Right renal pelvis (tissue), 4 donors: ENCODE measurements at regions not wholly inside any gene's neighbourhood (a gene's known extent, or its start where the extent isn't known, plus 50 kb on each side); places are given as distances from the start of the nearest gene placed in this dataset.
"Not testable (repeated sequence)": the region's sequence is repeated elsewhere in the genome, so short reads cannot be mapped to it uniquely, and the experiment has no call there.

Source experiments
- DNase-seq, 4 donors: peaks; one replicate each; pipeline ENCODE4 v3.0.0-alpha.2; 2013; ENCODE audit warnings: low read depth in 4 of 4, low spot score in 3 of 4, missing footprints in 1 of 4

- DNase-seq, result not testable (repeated sequence)
Observed at GRCh38 chr16:48059190-48059589, 96.6 kb downstream of the ABCC12 start.

- DNase-seq, result no peak
Observed at GRCh38 chr16:48057048-48057447, 98.7 kb downstream of the ABCC12 start.

- DNase-seq, result peak; percentile 28 to 44 (median 36)
Observed at GRCh38 chr16:48054881-48055601, 100.8 kb downstream of the ABCC12 start.

GRCh38 chr16:48053418-48053745, 102.4 kb downstream of the ABCC12 start:
- peak in 2 of 4 donors; percentile 10 to 17 for DNase-seq

- no peak for DNase-seq
Observed at GRCh38 chr16:48052731-48053417, 102.9 kb downstream of the ABCC12 start.

GRCh38 chr16:48050871-48051270, 104.9 kb downstream of the ABCC12 start:
- no peak for DNase-seq

GRCh38 chr16:48049847-48050246, 105.9 kb downstream of the ABCC12 start:
- DNase-seq, result no peak

GRCh38 chr16:48047720-48048119, 108.1 kb downstream of the ABCC12 start:
- DNase-seq, result no peak

- no peak for DNase-seq
Observed at GRCh38 chr16:48047241-48047640, 108.6 kb downstream of the ABCC12 start.

GRCh38 chr16:48044117-48044516, 111.7 kb downstream of the ABCC12 start:
- DNase-seq, result no peak

GRCh38 chr16:48041981-48042421, 113.8 kb downstream of the ABCC12 start:
- no peak for DNase-seq

- no peak for DNase-seq
Observed at GRCh38 chr16:48035142-48035541, 120.7 kb downstream of the ABCC12 start.

- no peak for DNase-seq
Observed at GRCh38 chr16:48030926-48031325, 124.9 kb downstream of the ABCC12 start.

- no peak for DNase-seq
Observed at GRCh38 chr16:48029768-48030167, 126.0 kb downstream of the ABCC12 start.

GRCh38 chr16:48025359-48025758, 130.4 kb downstream of the ABCC12 start:
- no peak for DNase-seq

GRCh38 chr16:48024042-48024441, 131.8 kb downstream of the ABCC12 start:
- DNase-seq, result no peak

- no peak for DNase-seq
Observed at GRCh38 chr16:48022496-48022895, 133.3 kb downstream of the ABCC12 start.

GRCh38 chr16:48020617-48021016, 135.2 kb downstream of the ABCC12 start:
- not testable (repeated sequence) for DNase-seq

- no peak for DNase-seq
Observed at GRCh38 chr16:48014349-48015135, 141.3 kb downstream of the ABCC12 start.

- DNase-seq, result no peak
Observed at GRCh38 chr16:48013491-48013901, 142.3 kb downstream of the ABCC12 start.

GRCh38 chr16:48011878-48012658, 143.7 kb downstream of the ABCC12 start:
- no peak for DNase-seq
